Endothelial cell of umbilical vein (primary cell): ENCODE measurements at regions not wholly inside any gene's neighbourhood (a gene's known extent, or its start where the extent isn't known, plus 50 kb on each side); places are given as distances from the start of the nearest gene placed in this dataset.

Experiments used
- BruUV-seq: library from RNA; stranded (reverse); fragments of 400-500 nt; replicated peaks from 2 replicates; lab custom pipeline; 2021; lab: Mats Ljungman, UMichigan
- CTCF ChIA-PET: fragments of 300-600, 350-600 bp; sonication (Branson Sonifier 250); formaldehyde crosslinking; loops from one replicate; lab custom pipeline; 2021; ENCODE audit warnings: antibody characterized with exemption, inconsistent platforms; lab: Charles Lee
- POLR2A ChIA-PET: fragments of 300-600, 350-600 bp; sonication (Branson Sonifier 250); formaldehyde crosslinking; loops from one replicate; lab custom pipeline; 2021; ENCODE audit warnings: antibody characterized with exemption, inconsistent platforms; lab: Charles Lee
- DNase-seq: peaks from one replicate; pipeline ENCODE4 v3.0.0-alpha.2; 2011; ENCODE audit warnings: low read depth, low spot score
- FAIRE-seq: peaks from 2 replicates; lab custom pipeline; 2011; peaks lifted over from hg19 to GRCh38; lab: Jason Lieb, UNC
- H2AFZ ChIP-seq: 2 replicates; pipeline ENCODE4 v1.6.0; 2012; ENCODE audit warnings: low read depth, low read length, control low read depth, inconsistent platforms
- H3K27ac ChIP-seq: 2 replicates; pipeline ENCODE4 v1.5.1; 2011; ENCODE audit warnings: low read depth, mild to moderate bottlenecking, control low read depth, low read length, moderate library complexity; ENCODE audit not compliant: insufficient read depth
- H3K27me3 ChIP-seq, 2 experiments: 2 replicates each; pipeline versions ENCODE4 v1.6.0 to v1.6.1; 2011; ENCODE audit warnings: low read length in 2 of 2, mixed read lengths in 1 of 2; ENCODE audit not compliant: control insufficient read depth in 2 of 2, insufficient read depth in 2 of 2
- H3K36me3 ChIP-seq, 2 experiments: 2 replicates in 1 of 2; 3 replicates in 1 of 2; pipeline ENCODE4 v1.5.1; 2011; ENCODE audit warnings: low read length in 2 of 2, mild to moderate bottlenecking in 1 of 2, moderate library complexity in 1 of 2; ENCODE audit not compliant: control insufficient read depth in 2 of 2, insufficient read depth in 2 of 2; ENCODE audit errors: extremely low read depth in 1 of 2
- H3K4me1 ChIP-seq: 3 replicates; pipeline ENCODE4 v1.5.1; 2011; ENCODE audit warnings: mild to moderate bottlenecking, low read length; ENCODE audit not compliant: control insufficient read depth, insufficient read depth; ENCODE audit errors: extremely low read depth
- H3K4me2 ChIP-seq: 2 replicates; pipeline ENCODE4 v1.6.1; 2011; ENCODE audit warnings: low read length, control low read depth, mixed read lengths; ENCODE audit not compliant: insufficient read depth
- H3K4me3 ChIP-seq, 3 experiments: fragments of 200-600 bp in 1 of 3; sonication (generic), shearing (Covaris generic) in 1 of 3; replicated peaks in 1 of 3; 2 replicates each; pipeline ENCODE4 v1.5.1; 2011 to 2016; ENCODE audit warnings: control low read depth in 3 of 3, low read length in 3 of 3, mild to moderate bottlenecking in 2 of 3, inconsistent platforms in 1 of 3, low read depth in 1 of 3, moderate library complexity in 1 of 3; ENCODE audit not compliant: insufficient read depth in 1 of 3
- H3K79me2 ChIP-seq: 2 replicates; pipeline ENCODE4 v1.6.0; 2012; ENCODE audit warnings: low read length, inconsistent platforms; ENCODE audit not compliant: control insufficient read depth, insufficient read depth
- H3K9ac ChIP-seq: replicated peaks from 2 replicates; pipeline ENCODE3; 2011; ENCODE audit warnings: low read length, control low read depth; ENCODE audit not compliant: insufficient read depth; ENCODE audit errors: extremely low read depth
- H3K9me1 ChIP-seq: replicated peaks from 3 replicates; pipeline ENCODE4 v1.6.0; 2011; ENCODE audit warnings: mild to moderate bottlenecking, low read length; ENCODE audit not compliant: control insufficient read depth, insufficient read depth; ENCODE audit errors: extremely low read depth
- H3K9me3 ChIP-seq: replicated peaks from 2 replicates; pipeline ENCODE4 v1.5.1; 2012; ENCODE audit warnings: low read length, inconsistent platforms; ENCODE audit not compliant: control insufficient read depth, insufficient read depth
- H4K20me1 ChIP-seq: replicated peaks from 2 replicates; pipeline ENCODE3; 2011; ENCODE audit warnings: mild to moderate bottlenecking, low read length; ENCODE audit not compliant: control insufficient read depth, insufficient read depth; ENCODE audit errors: extremely low read depth
- CTCF ChIP-seq, 2 donors: IDR thresholded peaks; 1 replicate in 1 of 2; 2 replicates in 1 of 2; pipeline ENCODE4 v1.5.1; 2011; ENCODE audit warnings: low read length in 2 of 2, mild to moderate bottlenecking in 2 of 2, moderate library complexity in 2 of 2, control low read depth in 1 of 2, inconsistent platforms in 1 of 2, low read depth in 1 of 2; ENCODE audit not compliant: insufficient read depth in 1 of 2; ENCODE audit errors: extremely low read depth in 1 of 2
- EZH2 ChIP-seq: IDR thresholded peaks from 2 replicates; pipeline ENCODE4 v1.6.1; 2012; ENCODE audit warnings: borderline replicate concordance, low read depth, mild to moderate bottlenecking, moderate library complexity, low read length, inconsistent platforms; ENCODE audit not compliant: severe bottlenecking
- FOS ChIP-seq: IDR thresholded peaks from 2 replicates; pipeline ENCODE4 v1.6.1; 2011; ENCODE audit warnings: mild to moderate bottlenecking, low read length, moderate library complexity, borderline replicate concordance; ENCODE audit not compliant: insufficient read depth
- GATA2 ChIP-seq: IDR thresholded peaks from 2 replicates; pipeline ENCODE4 v1.7.0; 2011; ENCODE audit warnings: low read depth, mild to moderate bottlenecking, moderate library complexity, mixed read lengths, low read length; ENCODE audit not compliant: insufficient read length, insufficient read depth
- JUN ChIP-seq: IDR thresholded peaks from 2 replicates; pipeline ENCODE4 v1.6.1; 2011; ENCODE audit warnings: borderline replicate concordance, low read depth; ENCODE audit not compliant: insufficient read length, insufficient read depth
- MAX ChIP-seq: IDR thresholded peaks from 2 replicates; pipeline ENCODE4 v1.6.1; 2011; ENCODE audit not compliant: insufficient read depth, insufficient read length
- MYC ChIP-seq: IDR thresholded peaks from one replicate; pipeline ENCODE4 v1.6.1; 2011; ENCODE audit warnings: mild to moderate bottlenecking, low read depth, low read length
- POLR2A ChIP-seq: IDR thresholded peaks from 2 replicates; pipeline ENCODE4 v1.6.1; 2012; ENCODE audit warnings: low read depth, mild to moderate bottlenecking, control low read depth, low read length
- POLR2AphosphoS5 ChIP-seq: IDR thresholded peaks from 2 replicates; pipeline ENCODE4 v1.6.1; 2012; ENCODE audit warnings: low read depth, mild to moderate bottlenecking, control low read depth, low read length, moderate library complexity; ENCODE audit not compliant: insufficient read depth
- dilution Hi-C: fragments of 300-500 bp; cut with MboI; formaldehyde crosslinking; loops from one replicate; pipeline ENCODE4 v1.15.0; 2019; ENCODE audit warnings: low sequenced_read_pairs; ENCODE audit not compliant: extremely low pct_ligation_motif_present
- intact Hi-C: fragments of 100-400 bp; cut with micrococcal nuclease; formaldehyde crosslinking; loops from one replicate; pipeline ENCODE4 v1.10.0; 2022

- Histone ChIP-seq H3K9me3 (peaks cover 2% of the 10 kb centered on the region), H3K4me2 (no peak overlapping the region), H3K9ac (no peak overlapping the region), H3K9me1 (no peaks in the 10 kb centered on the region), H3K27ac (no peak overlapping the region), H2AFZ (no peak overlapping the region), H3K4me3 (no peak overlapping the region), H3K27me3 (no peaks in the 10 kb centered on the region), H3K36me3 (no peaks in the 10 kb centered on the region), H4K20me1 (no peaks in the 10 kb centered on the region), H3K4me1 (no peaks in the 10 kb centered on the region), H3K79me2 (no peaks in the 10 kb centered on the region)
- BruUV-seq, result no TSS peak
- TF ChIP-seq JUN (no peak), MAX (no peak), MYC (no peak), CTCF (IDR thresholded peaks at IDR 0.05; ENCODE audit: extremely low read depth in 1 of 2, insufficient read depth in 1 of 2, low read depth in 1 of 2, low read length in 2 of 2) (no peak), POLR2A (no peak), EZH2 (no peak), FOS (no peak), POLR2AphosphoS5 (no peak), GATA2 (no peak)
- POLR2A ChIA-PET, result no interaction called here
- intact Hi-C loops (no loop called here), dilution Hi-C loops (no loop called here)
- CTCF ChIA-PET, result no interaction called here
- DNase-seq, result no peak
- no peak for FAIRE-seq
Measured at GRCh38 chr2:208619993-208620392, 213.4 kb downstream of the PTH2R start.
